ENCODE measurements at regions not wholly inside any gene's neighbourhood (a gene's known extent, or its start where the extent isn't known, plus 50 kb on each side); places are given as distances from the start of the nearest gene placed in this dataset.

DNA sequence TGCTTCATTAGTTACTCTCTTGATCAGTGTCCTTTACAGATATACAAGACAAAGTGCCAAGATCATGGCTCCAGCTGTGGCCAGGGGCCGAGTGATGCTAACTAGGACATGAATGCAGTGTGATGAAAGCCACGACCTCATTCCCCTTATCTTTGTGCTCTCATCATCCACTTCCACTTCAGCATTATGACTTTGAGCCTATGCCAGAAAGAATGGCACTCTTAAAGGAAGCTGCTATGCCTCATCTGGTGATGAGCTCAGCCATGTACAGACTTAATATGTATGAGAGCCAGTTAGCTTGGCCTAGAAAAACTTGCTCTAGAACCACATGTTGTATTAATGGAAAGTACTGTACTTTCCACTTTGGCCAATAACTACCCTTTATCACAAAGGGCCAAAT lies 179.1 kb downstream of the TOX3 start (continued):
- TF ChIP-seq, protein P1, sequence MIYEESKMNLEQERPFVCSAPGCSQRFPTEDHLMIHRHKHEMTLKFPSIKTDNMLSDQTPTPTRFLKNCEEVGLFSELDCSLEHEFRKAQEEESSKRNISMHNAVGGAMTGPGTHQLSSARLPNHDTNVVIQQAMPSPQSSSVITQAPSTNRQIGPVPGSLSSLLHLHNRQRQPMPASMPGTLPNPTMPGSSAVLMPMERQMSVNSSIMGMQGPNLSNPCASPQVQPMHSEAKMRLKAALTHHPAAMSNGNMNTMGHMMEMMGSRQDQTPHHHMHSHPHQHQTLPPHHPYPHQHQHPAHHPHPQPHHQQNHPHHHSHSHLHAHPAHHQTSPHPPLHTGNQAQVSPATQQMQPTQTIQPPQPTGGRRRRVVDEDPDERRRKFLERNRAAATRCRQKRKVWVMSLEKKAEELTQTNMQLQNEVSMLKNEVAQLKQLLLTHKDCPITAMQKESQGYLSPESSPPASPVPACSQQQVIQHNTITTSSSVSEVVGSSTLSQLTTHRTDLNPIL (CRISPR knock-in tag; IDR thresholded peaks at IDR 0.05; ENCODE audit: low read depth): no peak

DNA sequence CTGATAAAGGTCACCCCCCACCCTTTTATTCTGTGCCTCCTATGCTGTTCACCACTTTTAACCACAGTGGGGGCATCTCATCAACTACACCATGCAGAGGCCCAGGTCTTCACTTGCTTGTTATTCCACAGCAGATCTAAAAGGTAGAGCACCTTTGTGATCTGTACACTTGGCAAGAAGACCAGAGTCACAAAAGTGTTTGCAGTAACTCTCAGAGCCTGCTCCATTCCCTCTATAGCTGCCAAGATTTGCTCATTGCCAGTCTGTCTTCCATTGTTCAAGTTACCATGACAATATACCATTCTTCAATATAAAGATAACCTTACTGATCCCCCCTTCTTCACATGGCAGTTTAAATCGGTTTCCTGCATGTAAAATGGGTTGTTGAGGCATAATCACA lies 180.0 kb downstream of the TOX3 start:
- no peak for TF ChIP-seq ARNTL (CRISPR knock-in tag; IDR thresholded peaks at IDR 0.05; ENCODE audit: borderline replicate concordance, low read depth)
- TF ChIP-seq, protein P2, sequence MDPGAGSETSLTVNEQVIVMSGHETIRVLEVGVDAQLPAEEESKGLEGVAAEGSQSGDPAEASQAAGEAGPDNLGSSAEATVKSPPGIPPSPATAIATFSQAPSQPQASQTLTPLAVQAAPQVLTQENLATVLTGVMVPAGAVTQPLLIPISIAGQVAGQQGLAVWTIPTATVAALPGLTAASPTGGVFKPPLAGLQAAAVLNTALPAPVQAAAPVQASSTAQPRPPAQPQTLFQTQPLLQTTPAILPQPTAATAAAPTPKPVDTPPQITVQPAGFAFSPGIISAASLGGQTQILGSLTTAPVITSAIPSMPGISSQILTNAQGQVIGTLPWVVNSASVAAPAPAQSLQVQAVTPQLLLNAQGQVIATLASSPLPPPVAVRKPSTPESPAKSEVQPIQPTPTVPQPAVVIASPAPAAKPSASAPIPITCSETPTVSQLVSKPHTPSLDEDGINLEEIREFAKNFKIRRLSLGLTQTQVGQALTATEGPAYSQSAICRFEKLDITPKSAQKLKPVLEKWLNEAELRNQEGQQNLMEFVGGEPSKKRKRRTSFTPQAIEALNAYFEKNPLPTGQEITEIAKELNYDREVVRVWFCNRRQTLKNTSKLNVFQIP (CRISPR knock-in tag; IDR thresholded peaks at IDR 0.05; ENCODE audit: borderline replicate concordance, low read depth): no peak
- TF ChIP-seq CSDC2 (CRISPR knock-in tag; IDR thresholded peaks at IDR 0.05): no peak
- no peak for TF ChIP-seq ZFP3 (CRISPR knock-in tag; IDR thresholded peaks at IDR 0.05)
- no peak for TF ChIP-seq PPARA (CRISPR knock-in tag; IDR thresholded peaks at IDR 0.05; ENCODE audit: borderline replicate concordance)
- TF ChIP-seq ZNF8 (CRISPR knock-in tag; IDR thresholded peaks at IDR 0.05): no peak
- no peak for TF ChIP-seq TOX (CRISPR knock-in tag; IDR thresholded peaks at IDR 0.05; ENCODE audit: borderline replicate concordance)
- TF ChIP-seq OSR1 (CRISPR knock-in tag; IDR thresholded peaks at IDR 0.05): no peak
- TF ChIP-seq GLIS3 (CRISPR knock-in tag; IDR thresholded peaks at IDR 0.05): no peak
- no peak for TF ChIP-seq ZFP30 (CRISPR knock-in tag; IDR thresholded peaks at IDR 0.05)
- TF ChIP-seq, protein P3, sequence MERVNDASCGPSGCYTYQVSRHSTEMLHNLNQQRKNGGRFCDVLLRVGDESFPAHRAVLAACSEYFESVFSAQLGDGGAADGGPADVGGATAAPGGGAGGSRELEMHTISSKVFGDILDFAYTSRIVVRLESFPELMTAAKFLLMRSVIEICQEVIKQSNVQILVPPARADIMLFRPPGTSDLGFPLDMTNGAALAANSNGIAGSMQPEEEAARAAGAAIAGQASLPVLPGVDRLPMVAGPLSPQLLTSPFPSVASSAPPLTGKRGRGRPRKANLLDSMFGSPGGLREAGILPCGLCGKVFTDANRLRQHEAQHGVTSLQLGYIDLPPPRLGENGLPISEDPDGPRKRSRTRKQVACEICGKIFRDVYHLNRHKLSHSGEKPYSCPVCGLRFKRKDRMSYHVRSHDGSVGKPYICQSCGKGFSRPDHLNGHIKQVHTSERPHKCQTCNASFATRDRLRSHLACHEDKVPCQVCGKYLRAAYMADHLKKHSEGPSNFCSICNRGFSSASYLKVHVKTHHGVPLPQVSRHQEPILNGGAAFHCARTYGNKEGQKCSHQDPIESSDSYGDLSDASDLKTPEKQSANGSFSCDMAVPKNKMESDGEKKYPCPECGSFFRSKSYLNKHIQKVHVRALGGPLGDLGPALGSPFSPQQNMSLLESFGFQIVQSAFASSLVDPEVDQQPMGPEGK (CRISPR knock-in tag; IDR thresholded peaks at IDR 0.05; ENCODE audit: borderline replicate concordance): no peak
- no peak for TF ChIP-seq ZNF565 (CRISPR knock-in tag; conservative IDR thresholded peaks at IDR 0.05; ENCODE audit: low read depth)
- TF ChIP-seq, protein P1 (CRISPR knock-in tag; IDR thresholded peaks at IDR 0.05; ENCODE audit: low read depth): no peak
- no peak for TF ChIP-seq ZNF70 (CRISPR knock-in tag; IDR thresholded peaks at IDR 0.05)
- TF ChIP-seq ISL1 (CRISPR knock-in tag; IDR thresholded peaks at IDR 0.05): no peak
- ATAC-seq: no peak

DNA sequence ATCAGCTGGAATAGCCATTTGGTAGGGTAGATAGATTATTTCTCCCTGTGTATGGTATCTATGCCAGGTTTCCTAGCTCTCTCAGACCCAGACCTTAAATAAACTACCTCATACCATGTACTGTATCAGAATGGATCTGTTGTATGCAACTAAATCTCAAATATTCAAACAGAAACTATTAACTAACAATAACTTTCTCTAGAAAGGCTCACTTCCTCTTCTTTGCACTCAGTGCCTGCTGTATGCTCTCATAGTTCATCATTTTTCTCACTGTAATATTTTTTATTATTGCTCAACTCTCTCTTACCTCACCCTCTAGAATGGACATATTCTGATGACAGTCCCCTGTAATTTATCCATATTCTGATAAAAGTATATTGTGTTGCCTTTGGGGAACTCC lies 182.4 kb downstream of the TOX3 start:
- ATAC-seq: no peak

DNA sequence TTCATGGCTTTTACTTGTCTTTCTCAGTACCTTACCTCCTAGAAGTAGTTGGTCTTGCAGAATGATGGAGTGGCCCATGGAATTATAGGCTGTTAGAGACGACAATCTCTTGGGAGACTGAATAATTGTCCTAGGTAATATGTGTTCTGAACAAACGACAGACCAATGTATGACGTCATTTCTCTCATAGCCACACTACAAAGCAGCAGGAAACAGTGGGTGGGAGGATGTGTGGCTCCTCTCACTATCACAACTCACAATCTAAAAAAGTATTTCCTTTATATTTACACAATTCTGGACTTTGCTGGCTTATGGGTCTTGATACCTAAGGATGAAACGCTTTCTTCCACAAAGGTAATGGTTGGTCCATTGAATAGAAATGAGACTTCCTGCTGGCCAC lies 183.9 kb downstream of the TOX3 start:
- no peak for ATAC-seq
- TF ChIP-seq ZC3H10 (CRISPR knock-in tag; IDR thresholded peaks at IDR 0.05) (no peak), GLIS3 (CRISPR knock-in tag; IDR thresholded peaks at IDR 0.05) (no peak), TCF4 (CRISPR knock-in tag; IDR thresholded peaks at IDR 0.05; ENCODE audit: borderline replicate concordance) (no peak), RARB (CRISPR knock-in tag; IDR thresholded peaks at IDR 0.05) (no peak), ARNTL (CRISPR knock-in tag; IDR thresholded peaks at IDR 0.05; ENCODE audit: borderline replicate concordance, low read depth) (no peak), ESRRG (CRISPR knock-in tag; IDR thresholded peaks at IDR 0.05) (no peak), SNAI2 (CRISPR knock-in tag; IDR thresholded peaks at IDR 0.05) (no peak), PPARA (CRISPR knock-in tag; IDR thresholded peaks at IDR 0.05; ENCODE audit: borderline replicate concordance) (no peak), ISL1 (CRISPR knock-in tag; IDR thresholded peaks at IDR 0.05) (no peak), ZNF8 (CRISPR knock-in tag; IDR thresholded peaks at IDR 0.05) (no peak), BACH2 (CRISPR knock-in tag; IDR thresholded peaks at IDR 0.05; ENCODE audit: borderline replicate concordance) (no peak), CSDC2 (CRISPR knock-in tag; IDR thresholded peaks at IDR 0.05) (no peak)
- TF ChIP-seq, protein P1 (CRISPR knock-in tag; IDR thresholded peaks at IDR 0.05; ENCODE audit: low read depth): no peak
- TF ChIP-seq, protein P3 (CRISPR knock-in tag; IDR thresholded peaks at IDR 0.05; ENCODE audit: borderline replicate concordance): no peak

More for the DNA sequence above, 182.4 kb downstream of the TOX3 start:
- TF ChIP-seq ARNTL (CRISPR knock-in tag; IDR thresholded peaks at IDR 0.05; ENCODE audit: borderline replicate concordance, low read depth) (no peak), ZC3H10 (CRISPR knock-in tag; IDR thresholded peaks at IDR 0.05) (no peak), ZFP30 (CRISPR knock-in tag; IDR thresholded peaks at IDR 0.05) (no peak), OSR1 (CRISPR knock-in tag; IDR thresholded peaks at IDR 0.05) (no peak), ZNF70 (CRISPR knock-in tag; IDR thresholded peaks at IDR 0.05) (no peak)
- TF ChIP-seq, protein P1 (CRISPR knock-in tag; IDR thresholded peaks at IDR 0.05; ENCODE audit: low read depth): no peak
- TF ChIP-seq, protein P2 (CRISPR knock-in tag; IDR thresholded peaks at IDR 0.05; ENCODE audit: borderline replicate concordance, low read depth): no peak
